ENCODE measurements at regions not wholly inside any gene's neighbourhood (a gene's known extent, or its start where the extent isn't known, plus 50 kb on each side); places are given as distances from the start of the nearest gene placed in this dataset.

DNA sequence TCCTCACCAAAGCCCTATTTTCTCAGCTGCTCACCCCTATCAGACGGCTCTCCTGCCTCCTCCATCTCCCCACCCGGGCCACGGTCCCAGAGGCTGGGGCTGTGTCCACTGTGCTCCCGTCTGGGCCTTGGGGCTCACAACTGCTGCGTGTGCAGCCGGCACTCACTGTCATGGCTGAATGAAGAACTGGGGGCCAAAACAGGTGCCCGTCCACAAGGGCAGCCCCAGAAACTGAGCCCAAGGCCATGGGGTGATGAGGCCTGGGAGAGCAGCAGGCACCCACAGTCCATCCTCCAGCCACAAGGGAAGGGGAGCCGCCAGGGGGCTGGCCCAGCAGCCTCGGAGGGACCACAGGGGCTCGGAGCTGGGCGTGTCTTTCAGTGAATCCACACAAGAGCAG is 159.5 kb downstream of the DLL1 start:
- TF ChIP-seq, protein P1, sequence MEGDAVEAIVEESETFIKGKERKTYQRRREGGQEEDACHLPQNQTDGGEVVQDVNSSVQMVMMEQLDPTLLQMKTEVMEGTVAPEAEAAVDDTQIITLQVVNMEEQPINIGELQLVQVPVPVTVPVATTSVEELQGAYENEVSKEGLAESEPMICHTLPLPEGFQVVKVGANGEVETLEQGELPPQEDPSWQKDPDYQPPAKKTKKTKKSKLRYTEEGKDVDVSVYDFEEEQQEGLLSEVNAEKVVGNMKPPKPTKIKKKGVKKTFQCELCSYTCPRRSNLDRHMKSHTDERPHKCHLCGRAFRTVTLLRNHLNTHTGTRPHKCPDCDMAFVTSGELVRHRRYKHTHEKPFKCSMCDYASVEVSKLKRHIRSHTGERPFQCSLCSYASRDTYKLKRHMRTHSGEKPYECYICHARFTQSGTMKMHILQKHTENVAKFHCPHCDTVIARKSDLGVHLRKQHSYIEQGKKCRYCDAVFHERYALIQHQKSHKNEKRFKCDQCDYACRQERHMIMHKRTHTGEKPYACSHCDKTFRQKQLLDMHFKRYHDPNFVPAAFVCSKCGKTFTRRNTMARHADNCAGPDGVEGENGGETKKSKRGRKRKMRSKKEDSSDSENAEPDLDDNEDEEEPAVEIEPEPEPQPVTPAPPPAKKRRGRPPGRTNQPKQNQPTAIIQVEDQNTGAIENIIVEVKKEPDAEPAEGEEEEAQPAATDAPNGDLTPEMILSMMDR (IDR thresholded peaks at IDR 0.05; ENCODE audit: low read depth, low read length, poor library complexity, severe bottlenecking), result no peak
- TF ChIP-seq EZH2phosphoT487 (IDR thresholded peaks at IDR 0.05; ENCODE audit: borderline replicate concordance, low read length), result no peak
- Histone ChIP-seq H4K20me1 (ENCODE audit: control insufficient read depth, insufficient read depth, low read depth, low read length) (no peaks in the 10 kb centered on the region), H3K4me1 (ENCODE audit: control insufficient read depth, low read length) (no peaks in the 10 kb centered on the region), H3K4me3 (ENCODE audit: low read length) (no peak overlapping the region), H3K27ac (ENCODE audit: low read depth, low read length) (no peak overlapping the region), H3F3A (ENCODE audit: control insufficient read depth, insufficient read depth) (no peaks in the 10 kb centered on the region), H3K27me3 (ENCODE audit: control insufficient read depth, low read length) (no peaks in the 10 kb centered on the region), H3K36me3 (ENCODE audit: control insufficient read depth, low read length) (no peaks in the 10 kb centered on the region), H3K4me2 (ENCODE audit: low read length) (no peak overlapping the region), H3K9me2 (replicated peaks; ENCODE audit: control insufficient read depth, low read length) (no peaks in the 10 kb centered on the region), H3K9me3 (ENCODE audit: control insufficient read depth, insufficient read depth, low read length) (no peaks in the 10 kb centered on the region; the same call in 1 of the 2 replicates), H3K79me2 (ENCODE audit: control insufficient read depth, low read length) (no peaks in the 10 kb centered on the region)

DNA sequence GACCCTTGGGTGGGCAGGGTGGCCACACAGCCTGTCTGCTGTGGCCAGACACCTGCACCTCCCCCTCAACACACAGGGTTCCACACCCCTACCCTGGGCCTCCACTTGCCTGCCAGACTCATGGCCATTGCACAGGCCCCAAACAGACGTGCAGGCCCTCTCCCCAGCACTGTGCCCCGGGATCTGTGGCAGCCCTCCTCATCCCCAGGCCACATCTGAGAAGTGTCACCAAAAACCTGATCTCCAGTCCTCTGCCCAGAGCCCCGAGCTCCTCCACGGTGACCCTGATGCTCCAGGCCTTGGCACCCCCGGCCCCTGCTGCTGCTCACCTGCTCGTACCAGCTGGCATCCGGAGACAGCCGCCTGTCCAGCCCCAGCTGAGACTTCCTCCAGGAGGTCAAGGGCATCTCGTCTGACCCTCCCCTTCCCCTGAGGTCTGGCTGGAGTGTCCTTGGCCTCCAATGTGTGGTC is 160.1 kb downstream of the DLL1 start:
- no peak for TF ChIP-seq EZH2phosphoT487 (IDR thresholded peaks at IDR 0.05; ENCODE audit: borderline replicate concordance, low read length)
- TF ChIP-seq, protein P1 (IDR thresholded peaks at IDR 0.05; ENCODE audit: low read depth, low read length, poor library complexity, severe bottlenecking), result no peak
- Histone ChIP-seq H3K4me2 (ENCODE audit: low read length) (no peak overlapping the region), H3K4me1 (ENCODE audit: control insufficient read depth, low read length) (no peaks in the 10 kb centered on the region), H3K27me3 (ENCODE audit: control insufficient read depth, low read length) (no peaks in the 10 kb centered on the region), H3F3A (ENCODE audit: control insufficient read depth, insufficient read depth) (no peaks in the 10 kb centered on the region), H3K27ac (ENCODE audit: low read depth, low read length) (no peak overlapping the region), H3K9me2 (replicated peaks; ENCODE audit: control insufficient read depth, low read length) (no peaks in the 10 kb centered on the region), H4K20me1 (ENCODE audit: control insufficient read depth, insufficient read depth, low read depth, low read length) (no peaks in the 10 kb centered on the region), H3K4me3 (ENCODE audit: low read length) (no peak overlapping the region), H3K9me3 (ENCODE audit: control insufficient read depth, insufficient read depth, low read length) (no peaks in the 10 kb centered on the region; the same call in 1 of the 2 replicates), H3K79me2 (ENCODE audit: control insufficient read depth, low read length) (no peaks in the 10 kb centered on the region), H3K36me3 (ENCODE audit: control insufficient read depth, low read length) (no peaks in the 10 kb centered on the region)

DNA sequence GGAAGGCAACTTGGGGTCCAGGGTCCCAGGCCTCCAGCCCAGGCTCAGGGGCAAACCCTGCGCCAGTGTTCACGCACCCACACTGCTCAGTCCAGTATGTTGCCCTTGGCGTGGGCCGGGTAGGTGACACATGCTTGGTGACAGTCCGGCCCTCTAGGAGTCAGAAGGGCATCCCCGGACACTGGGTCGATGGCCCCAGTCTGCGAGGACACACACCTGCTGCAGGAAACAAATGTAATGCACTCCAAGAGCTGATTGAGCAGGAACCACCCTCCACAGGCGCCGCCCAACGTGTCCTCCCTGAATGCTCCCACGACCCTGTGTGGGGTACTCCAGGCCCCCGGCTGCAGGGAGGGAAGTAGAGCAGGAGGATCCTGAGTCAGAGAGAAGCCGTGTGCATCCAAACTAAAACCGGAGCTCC is 160.7 kb downstream of the DLL1 start:
- no peak overlapping the region for H3K4me3 ChIP-seq (ENCODE audit: low read length)
- no peaks in the 10 kb centered on the region for H4K20me1 ChIP-seq (ENCODE audit: control insufficient read depth, insufficient read depth, low read depth, low read length)
- no peaks in the 10 kb centered on the region for H3K9me2 ChIP-seq (replicated peaks; ENCODE audit: control insufficient read depth, low read length)
- H3K79me2 ChIP-seq (ENCODE audit: control insufficient read depth, low read length), result no peaks in the 10 kb centered on the region
- no peaks in the 10 kb centered on the region for H3K36me3 ChIP-seq (ENCODE audit: control insufficient read depth, low read length)
- H3K9me3 ChIP-seq (ENCODE audit: control insufficient read depth, insufficient read depth, low read length), result no peaks in the 10 kb centered on the region; the same call in 1 of the 2 replicates
- H3K4me1 ChIP-seq (ENCODE audit: control insufficient read depth, low read length), result no peaks in the 10 kb centered on the region
- H3K27me3 ChIP-seq (ENCODE audit: control insufficient read depth, low read length), result no peaks in the 10 kb centered on the region
- no peaks in the 10 kb centered on the region for H3F3A ChIP-seq (ENCODE audit: control insufficient read depth, insufficient read depth)
- no peak overlapping the region for H3K4me2 ChIP-seq (ENCODE audit: low read length)
- no peak overlapping the region for H3K27ac ChIP-seq (ENCODE audit: low read depth, low read length)
- TF ChIP-seq, protein P1 (IDR thresholded peaks at IDR 0.05; ENCODE audit: low read depth, low read length, poor library complexity, severe bottlenecking), result no peak
- TF ChIP-seq EZH2phosphoT487 (IDR thresholded peaks at IDR 0.05; ENCODE audit: borderline replicate concordance, low read length), result no peak
